GM12872 (cell line): ENCODE measurements at regions not wholly inside any gene's neighbourhood (a gene's known extent, or its start where the extent isn't known, plus 50 kb on each side); places are given as distances from the start of the nearest gene placed in this dataset.

ENCODE experiments used
- TF ChIP-seq, protein P1 (sequence below): IDR thresholded peaks from 3 replicates; pipeline ENCODE4 v1.5.1; 2011; ENCODE audit warnings: low read depth, mild to moderate bottlenecking, low read length, moderate library complexity; ENCODE audit not compliant: insufficient read depth

DNA sequence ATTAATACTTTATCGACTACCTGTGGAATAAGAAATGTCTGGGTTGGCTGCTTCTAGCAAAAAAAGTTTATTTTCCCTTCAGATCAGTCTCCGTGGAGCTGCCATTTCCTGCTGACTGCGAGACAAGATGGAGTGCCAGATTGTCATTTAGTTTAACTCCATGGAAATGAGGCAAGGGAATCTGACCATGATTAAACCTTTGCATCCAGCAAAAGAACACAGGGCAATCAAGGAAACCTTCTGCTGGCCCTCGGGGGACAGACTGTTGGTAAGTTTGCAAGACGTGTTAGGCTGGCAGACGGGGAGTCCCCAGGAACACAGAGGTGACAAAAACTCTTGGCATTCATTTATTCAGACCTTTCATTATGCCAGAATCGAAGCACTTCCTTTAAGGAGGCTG is 52.2 kb upstream of the SPACA1 start:
- TF ChIP-seq, protein P1, sequence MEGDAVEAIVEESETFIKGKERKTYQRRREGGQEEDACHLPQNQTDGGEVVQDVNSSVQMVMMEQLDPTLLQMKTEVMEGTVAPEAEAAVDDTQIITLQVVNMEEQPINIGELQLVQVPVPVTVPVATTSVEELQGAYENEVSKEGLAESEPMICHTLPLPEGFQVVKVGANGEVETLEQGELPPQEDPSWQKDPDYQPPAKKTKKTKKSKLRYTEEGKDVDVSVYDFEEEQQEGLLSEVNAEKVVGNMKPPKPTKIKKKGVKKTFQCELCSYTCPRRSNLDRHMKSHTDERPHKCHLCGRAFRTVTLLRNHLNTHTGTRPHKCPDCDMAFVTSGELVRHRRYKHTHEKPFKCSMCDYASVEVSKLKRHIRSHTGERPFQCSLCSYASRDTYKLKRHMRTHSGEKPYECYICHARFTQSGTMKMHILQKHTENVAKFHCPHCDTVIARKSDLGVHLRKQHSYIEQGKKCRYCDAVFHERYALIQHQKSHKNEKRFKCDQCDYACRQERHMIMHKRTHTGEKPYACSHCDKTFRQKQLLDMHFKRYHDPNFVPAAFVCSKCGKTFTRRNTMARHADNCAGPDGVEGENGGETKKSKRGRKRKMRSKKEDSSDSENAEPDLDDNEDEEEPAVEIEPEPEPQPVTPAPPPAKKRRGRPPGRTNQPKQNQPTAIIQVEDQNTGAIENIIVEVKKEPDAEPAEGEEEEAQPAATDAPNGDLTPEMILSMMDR: no peak

DNA sequence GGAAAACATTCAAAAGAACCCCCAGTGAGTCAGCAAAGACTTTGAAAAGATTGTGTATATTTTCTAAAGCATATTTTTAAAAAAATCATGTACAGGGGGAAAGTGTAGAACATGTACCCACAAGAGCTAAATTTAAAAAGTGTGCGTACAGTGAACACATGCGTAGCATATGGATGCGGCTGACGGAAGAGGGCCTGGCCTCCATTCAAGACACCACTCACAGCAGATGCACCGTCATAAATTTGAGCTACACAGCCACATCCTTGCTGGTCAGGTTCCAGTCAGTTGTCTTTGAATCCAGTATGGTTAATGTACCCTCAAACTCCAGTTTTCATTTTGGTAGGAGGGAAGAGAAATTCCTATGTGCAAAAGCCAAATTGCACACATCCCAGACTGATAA is 54.3 kb upstream of the SPACA1 start:
- TF ChIP-seq, protein P1: no peak

- TF ChIP-seq, protein P1: no peak
These were observed 56.8 kb upstream of the SPACA1 start for GRCh38 chr6:87990871-87991270.

GRCh38 chr6:87982134-87982533 is 65.5 kb upstream of the SPACA1 start:
- TF ChIP-seq, protein P1: no peak

DNA sequence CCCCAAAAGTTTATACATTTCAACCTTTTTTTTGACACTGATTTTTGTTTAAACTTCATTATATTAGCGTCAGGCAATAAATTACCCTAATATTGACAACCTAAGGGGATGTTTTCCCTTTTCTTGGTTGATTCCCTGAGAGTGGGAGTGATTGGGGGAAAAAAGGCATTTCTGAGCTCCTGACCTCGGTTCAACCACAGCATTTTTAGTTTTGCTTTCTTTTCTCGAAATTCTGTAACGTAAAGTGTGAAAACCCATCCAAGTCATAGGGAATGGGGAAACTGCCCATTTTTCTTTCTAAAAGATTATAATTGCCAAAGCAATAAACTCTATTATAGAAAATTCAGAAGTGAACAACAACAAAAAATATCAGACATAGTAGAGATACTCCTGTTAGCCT is 67.9 kb upstream of the SPACA1 start:
- TF ChIP-seq, protein P1: no peak

DNA sequence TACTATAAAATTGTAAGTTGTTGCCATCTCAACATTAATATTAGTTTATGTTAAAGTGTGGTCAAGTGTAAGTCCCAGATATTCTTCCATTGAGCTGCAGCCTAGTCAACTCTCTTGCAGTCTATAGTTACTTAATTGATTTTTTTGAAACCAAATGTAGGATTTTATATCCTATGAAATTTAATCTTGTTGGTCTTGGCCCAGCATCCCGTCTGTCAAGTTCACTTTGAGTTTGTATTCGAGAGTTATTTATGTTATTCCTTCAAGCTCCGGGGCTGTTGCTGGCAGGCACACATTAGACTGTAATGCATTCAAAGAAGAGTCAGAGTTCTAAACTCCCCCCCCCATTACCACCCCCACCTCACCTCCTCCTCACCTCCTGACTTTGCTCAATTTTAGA is 71.0 kb upstream of the SPACA1 start:
- TF ChIP-seq, protein P1: no peak

DNA sequence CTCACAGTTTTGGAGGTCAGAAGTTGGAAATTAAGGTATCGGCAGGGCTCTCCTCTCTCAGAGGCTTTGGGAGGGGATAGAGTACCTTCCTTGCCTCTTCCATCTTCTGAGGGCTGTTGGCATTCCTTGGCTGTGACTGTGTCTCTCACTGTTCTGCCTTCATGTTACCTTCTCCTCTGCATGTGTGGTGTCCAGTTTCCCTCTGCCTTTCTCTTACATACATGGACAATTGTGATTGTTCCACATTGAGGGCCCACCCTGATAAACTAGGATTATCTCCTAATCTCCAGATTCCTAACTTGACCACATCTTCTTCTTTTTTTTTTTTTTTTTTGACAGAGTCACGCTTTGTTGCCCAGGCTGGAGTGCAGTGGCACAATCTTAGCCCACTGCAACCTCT is 72.1 kb upstream of the SPACA1 start:
- TF ChIP-seq, protein P1: no peak

- TF ChIP-seq, protein P1: no peak
These were observed 75.4 kb upstream of the SPACA1 start for GRCh38 chr6:87972279-87972678.
